ENCODE measurements at regions not wholly inside any gene's neighbourhood (a gene's known extent, or its start where the extent isn't known, plus 50 kb on each side); places are given as distances from the start of the nearest gene placed in this dataset.

- Histone ChIP-seq H3K4me3 (ENCODE audit: low read length) (no peak overlapping the region), H3K4me1 (ENCODE audit: control insufficient read depth, insufficient read depth, low read length) (no peaks in the 10 kb centered on the region), H3K9me3 (replicated peaks; ENCODE audit: low read length) (no peaks in the 10 kb centered on the region), H3K9ac (ENCODE audit: low read depth, low read length) (no peak overlapping the region), H3K4me2 (ENCODE audit: low read length) (no peak overlapping the region), H3K36me3 (ENCODE audit: insufficient read depth, low read length) (no peaks in the 10 kb centered on the region), H3K27me3 (ENCODE audit: control insufficient read depth, insufficient read depth, low read length) (peaks cover 50% of the 10 kb centered on the region)
Measured at GRCh38 chr12:132439333-132439904, 50.5 kb upstream of the FBRSL1 start.

DNA sequence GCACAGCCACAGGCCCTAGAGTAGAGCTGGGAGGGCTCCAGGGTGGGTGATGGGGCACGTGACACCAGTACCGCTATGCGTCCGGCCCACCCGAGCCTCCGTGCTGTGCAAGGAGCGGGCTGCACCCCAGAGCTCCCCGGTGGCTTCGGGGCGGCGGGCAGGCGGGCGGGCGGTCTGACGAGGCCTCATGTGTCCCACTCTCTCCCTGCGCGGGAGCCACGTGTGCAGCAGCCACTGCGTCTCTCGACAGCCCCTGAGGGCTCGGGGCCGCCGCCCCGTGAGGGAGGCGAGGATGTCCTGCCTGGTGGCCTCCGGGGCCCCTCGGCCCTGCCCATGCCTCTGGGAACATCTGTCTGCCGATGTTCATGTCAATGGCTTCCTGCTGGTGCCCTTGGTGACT, 51.2 kb upstream of the FBRSL1 start:
- Histone ChIP-seq H3K9me3 (replicated peaks; ENCODE audit: low read length) (no peaks in the 10 kb centered on the region), H3K4me2 (ENCODE audit: low read length) (no peak overlapping the region), H3K27me3 (ENCODE audit: control insufficient read depth, insufficient read depth, low read length) (peaks cover 50% of the 10 kb centered on the region), H3K4me1 (ENCODE audit: control insufficient read depth, insufficient read depth, low read length) (no peaks in the 10 kb centered on the region), H3K4me3 (ENCODE audit: low read length) (no peak overlapping the region), H3K36me3 (ENCODE audit: insufficient read depth, low read length) (no peaks in the 10 kb centered on the region), H3K9ac (ENCODE audit: low read depth, low read length) (no peak overlapping the region)

DNA sequence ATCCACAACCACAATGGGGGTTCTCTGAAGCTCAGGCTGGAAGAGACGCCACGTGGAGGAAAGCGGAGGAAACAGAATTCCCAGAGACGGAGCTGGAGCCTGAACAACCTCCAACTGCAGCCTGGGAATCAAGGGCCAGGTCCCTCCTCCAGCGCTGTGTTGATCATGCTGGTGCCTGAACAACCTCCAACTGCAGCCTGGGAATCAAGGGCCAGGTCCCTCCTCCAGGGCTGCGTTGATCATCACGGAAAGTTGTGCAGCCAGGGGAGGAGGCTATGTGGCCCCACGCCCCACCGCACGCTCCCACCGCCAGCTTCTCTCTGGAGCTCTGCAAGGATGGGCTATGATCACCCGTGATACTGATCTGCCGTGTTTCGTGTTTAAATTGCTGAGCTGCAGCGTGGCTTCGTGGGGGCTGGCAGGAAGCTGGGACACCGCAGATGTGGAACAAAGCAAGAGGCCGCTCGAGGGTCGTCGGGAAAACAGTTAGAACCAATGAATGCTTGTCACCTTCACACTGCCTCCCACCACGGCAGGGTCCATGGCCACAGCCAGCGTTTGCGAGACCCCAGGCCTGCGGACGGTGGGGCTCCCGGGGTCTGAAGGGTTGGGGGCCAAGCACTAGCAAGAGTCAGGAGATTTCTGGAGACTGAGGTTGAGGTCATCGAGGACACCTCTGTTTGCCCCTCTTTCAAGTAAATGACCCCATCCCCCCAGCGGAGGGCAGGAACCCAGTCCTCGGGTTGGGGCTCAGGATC, 51.8 kb upstream of the FBRSL1 start:
- H3K27me3 ChIP-seq (ENCODE audit: control insufficient read depth, insufficient read depth, low read length): peaks cover 51% of the 10 kb centered on the region
- no peak overlapping the region for H3K4me3 ChIP-seq (ENCODE audit: low read length)
- no peak overlapping the region for H3K4me2 ChIP-seq (ENCODE audit: low read length)
- no peaks in the 10 kb centered on the region for H3K36me3 ChIP-seq (ENCODE audit: insufficient read depth, low read length)
- H3K9ac ChIP-seq (ENCODE audit: low read depth, low read length): no peak overlapping the region
- H3K4me1 ChIP-seq (ENCODE audit: control insufficient read depth, insufficient read depth, low read length): no peaks in the 10 kb centered on the region
- no peaks in the 10 kb centered on the region for H3K9me3 ChIP-seq (replicated peaks; ENCODE audit: low read length)

DNA sequence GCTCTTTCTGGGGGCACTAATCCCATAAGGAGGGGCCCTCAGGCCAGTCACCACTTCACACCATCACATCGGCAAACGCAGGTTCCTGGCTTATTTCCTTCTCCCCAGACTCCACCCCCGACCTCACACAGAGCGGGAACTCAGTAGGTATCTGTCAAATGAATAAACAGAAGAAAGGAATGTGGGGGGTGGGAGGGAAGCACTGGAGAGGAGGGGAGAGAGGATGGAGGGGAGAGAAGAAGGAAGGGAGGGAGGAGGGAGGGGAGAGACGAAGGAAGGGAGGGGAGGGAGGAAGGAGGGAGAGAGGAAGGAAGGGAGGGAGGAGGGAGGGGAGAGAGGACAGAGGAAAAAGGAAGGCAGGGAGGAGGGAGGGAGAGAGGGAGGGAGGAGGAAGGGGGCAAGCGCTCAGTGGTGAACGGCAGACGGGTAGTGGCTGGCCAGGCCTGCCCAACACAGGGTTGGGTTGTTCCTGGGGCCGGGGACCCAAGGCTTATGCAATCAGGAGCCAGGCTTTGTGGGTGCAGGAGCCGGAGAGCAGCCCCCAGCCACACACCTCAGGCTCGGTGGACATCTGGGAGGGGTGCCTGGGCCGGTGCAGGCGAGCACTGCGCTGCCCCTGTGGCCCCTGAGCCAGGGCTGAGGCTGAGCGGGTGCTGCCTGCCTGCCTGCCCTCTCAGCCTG, 52.6 kb upstream of the FBRSL1 start:
- Histone ChIP-seq H3K27me3 (ENCODE audit: control insufficient read depth, insufficient read depth, low read length) (peaks cover 58% of the 10 kb centered on the region), H3K4me1 (ENCODE audit: control insufficient read depth, insufficient read depth, low read length) (no peaks in the 10 kb centered on the region), H3K4me2 (ENCODE audit: low read length) (no peak overlapping the region), H3K9me3 (replicated peaks; ENCODE audit: low read length) (no peaks in the 10 kb centered on the region), H3K4me3 (ENCODE audit: low read length) (no peak overlapping the region), H3K36me3 (ENCODE audit: insufficient read depth, low read length) (no peaks in the 10 kb centered on the region), H3K9ac (ENCODE audit: low read depth, low read length) (no peak overlapping the region)

DNA sequence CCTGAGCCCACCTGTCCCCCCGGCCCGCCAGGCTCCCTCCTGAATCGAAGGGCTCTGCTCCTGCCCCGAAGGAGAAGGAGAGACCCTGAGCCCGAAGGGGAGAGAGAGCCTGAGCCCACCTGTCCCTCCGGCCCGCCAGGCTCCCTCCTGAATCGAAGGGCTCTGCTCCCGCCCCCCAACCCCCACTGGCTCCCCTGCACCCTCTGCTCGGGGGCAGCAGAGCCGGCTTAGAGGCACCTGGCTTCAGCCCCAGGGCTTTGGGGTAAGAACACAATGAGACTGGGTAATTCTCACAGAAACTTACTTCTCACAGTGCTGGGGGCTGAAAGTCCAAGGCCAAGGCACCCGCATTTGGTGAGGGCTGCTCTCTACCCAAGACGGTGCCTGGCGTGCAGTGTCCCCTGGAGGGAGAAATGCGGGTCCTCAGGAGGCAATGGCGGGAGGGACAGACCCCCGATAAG, 53.1 kb upstream of the FBRSL1 start:
- H3K4me3 ChIP-seq (ENCODE audit: low read length): no peak overlapping the region
- peaks cover 60% of the 10 kb centered on the region for H3K27me3 ChIP-seq (ENCODE audit: control insufficient read depth, insufficient read depth, low read length)
- H3K4me1 ChIP-seq (ENCODE audit: control insufficient read depth, insufficient read depth, low read length): no peaks in the 10 kb centered on the region

DNA sequence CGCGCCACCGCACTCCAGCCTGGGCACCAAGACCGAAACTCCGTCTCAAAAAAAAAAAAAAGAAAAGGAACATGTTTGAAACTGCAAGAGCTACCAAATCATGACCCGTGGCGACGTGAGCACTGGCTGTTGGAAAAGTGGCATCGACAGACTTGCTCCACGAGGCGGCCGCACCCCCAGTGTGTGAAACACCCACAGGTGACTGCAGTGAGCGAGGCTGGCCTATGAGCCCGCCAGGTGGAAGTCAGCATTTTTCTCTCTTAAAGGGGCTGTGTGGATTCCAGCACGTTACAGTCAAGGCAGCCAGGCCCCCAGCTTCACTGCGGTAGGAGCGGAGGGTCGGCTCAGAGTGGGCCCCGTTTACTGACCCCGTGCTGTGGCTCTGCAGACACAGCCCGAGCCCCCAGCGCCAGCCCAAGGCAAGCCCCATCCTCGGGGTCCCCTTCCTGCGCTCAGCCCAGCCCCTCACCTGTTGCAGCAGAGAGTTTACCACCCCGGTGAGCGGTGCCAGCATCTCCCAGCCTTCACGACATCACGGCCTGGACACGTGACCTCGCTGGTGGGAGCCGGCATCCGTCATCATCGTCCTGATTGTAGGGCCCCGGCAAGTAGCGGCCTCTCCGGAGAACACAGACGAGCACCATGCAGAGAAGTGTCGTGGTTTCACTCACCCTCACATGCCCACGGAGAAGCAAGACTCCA, 54.3 kb upstream of the FBRSL1 start:
- Histone ChIP-seq H3K4me3 (ENCODE audit: low read length) (no peak overlapping the region), H3K36me3 (ENCODE audit: insufficient read depth, low read length) (no peaks in the 10 kb centered on the region), H3K27me3 (ENCODE audit: control insufficient read depth, insufficient read depth, low read length) (peaks cover 60% of the 10 kb centered on the region), H3K9ac (ENCODE audit: low read depth, low read length) (no peak overlapping the region), H3K4me2 (ENCODE audit: low read length) (no peak overlapping the region), H3K4me1 (ENCODE audit: control insufficient read depth, insufficient read depth, low read length) (no peaks in the 10 kb centered on the region), H3K9me3 (replicated peaks; ENCODE audit: low read length) (no peaks in the 10 kb centered on the region)

More for the DNA sequence above, 53.1 kb upstream of the FBRSL1 start:
- no peaks in the 10 kb centered on the region for H3K36me3 ChIP-seq (ENCODE audit: insufficient read depth, low read length)
- no peak overlapping the region for H3K9ac ChIP-seq (ENCODE audit: low read depth, low read length)
- H3K9me3 ChIP-seq (replicated peaks; ENCODE audit: low read length): no peaks in the 10 kb centered on the region
- no peak overlapping the region for H3K4me2 ChIP-seq (ENCODE audit: low read length)

DNA sequence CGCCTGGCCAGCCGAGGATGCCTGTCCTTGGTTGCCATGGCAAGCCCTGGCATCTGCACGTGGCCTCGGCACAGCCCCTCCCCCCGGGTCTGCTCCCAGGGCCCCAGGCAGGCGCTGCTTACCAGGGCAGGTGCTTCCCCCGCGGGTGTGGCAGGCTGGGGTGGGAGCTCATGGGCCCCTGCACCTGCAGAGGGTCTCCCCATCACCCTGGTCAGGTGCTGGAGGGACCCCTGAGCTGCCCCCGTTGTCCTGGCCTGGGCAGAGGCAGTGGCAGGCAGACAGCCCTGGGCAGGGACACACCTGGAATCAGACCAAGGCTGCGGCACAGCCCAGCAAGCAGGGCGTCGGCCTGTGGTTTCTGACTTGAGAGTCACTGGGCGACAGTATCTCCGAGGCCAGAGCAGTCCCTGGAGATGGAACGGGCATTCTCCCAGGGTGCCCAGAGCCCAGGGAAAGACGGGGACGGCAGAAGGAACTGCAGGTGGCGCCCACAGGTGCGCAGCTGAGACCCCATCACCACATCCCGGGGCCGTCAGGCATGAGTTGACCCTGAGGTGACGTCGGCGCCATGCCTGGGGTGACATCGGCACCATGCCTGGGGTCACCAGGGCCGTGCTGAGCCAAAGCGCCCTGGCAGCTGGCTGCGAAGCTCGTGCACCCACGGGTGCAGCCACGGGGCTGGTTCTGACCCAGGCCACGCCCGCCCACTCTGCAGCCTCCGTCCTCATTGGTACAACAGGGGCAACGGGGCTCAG, 56.1 kb upstream of the FBRSL1 start:
- Histone ChIP-seq H3K27me3 (ENCODE audit: control insufficient read depth, insufficient read depth, low read length) (peaks cover 72% of the 10 kb centered on the region), H3K36me3 (ENCODE audit: insufficient read depth, low read length) (no peaks in the 10 kb centered on the region), H3K4me1 (ENCODE audit: control insufficient read depth, insufficient read depth, low read length) (no peaks in the 10 kb centered on the region), H3K4me2 (ENCODE audit: low read length) (no peak overlapping the region), H3K9me3 (replicated peaks; ENCODE audit: low read length) (no peaks in the 10 kb centered on the region), H3K4me3 (ENCODE audit: low read length) (no peak overlapping the region), H3K9ac (ENCODE audit: low read depth, low read length) (no peak overlapping the region)

DNA sequence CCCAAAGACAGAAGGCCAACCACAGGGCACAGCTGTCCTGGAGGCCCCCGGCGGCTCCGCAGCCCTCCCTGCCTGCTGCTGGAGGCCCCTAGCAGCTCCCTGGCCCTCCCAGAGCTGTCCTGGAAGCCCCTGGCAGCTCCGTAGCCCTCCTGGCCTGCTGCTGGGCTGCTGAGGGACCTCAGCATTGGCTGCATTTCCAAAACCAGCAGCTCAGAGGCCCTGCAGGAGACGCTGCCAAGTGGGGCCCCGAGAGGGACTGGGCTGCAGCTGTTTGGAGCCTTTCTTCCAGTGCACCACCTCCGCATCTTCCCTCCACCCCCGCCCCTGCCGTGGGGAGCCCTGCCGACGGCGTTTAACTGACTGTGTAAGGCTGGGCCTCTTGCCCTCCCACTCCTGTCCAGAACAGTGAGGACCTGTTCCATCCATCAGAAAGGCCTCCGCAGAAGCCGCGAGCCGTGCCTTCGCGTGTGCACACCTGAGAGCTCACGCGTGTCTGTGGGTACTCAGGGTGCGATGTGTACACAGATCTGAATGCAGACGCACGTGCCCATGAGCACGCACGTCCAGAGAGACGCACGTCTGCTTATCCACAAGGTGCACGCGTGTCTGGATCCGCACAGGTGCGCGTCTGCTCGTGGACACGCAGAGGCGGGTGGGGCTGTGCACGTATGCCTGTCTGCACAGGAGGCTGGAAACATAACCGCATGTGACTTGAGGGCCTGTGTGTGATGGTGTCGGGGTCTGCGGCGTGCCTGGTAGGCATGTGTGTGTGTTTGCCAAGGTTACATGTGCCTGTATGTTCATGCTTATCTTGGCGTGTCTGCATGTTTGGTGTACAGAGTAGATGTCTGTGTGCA, 57.0 kb upstream of the FBRSL1 start:
- Histone ChIP-seq H3K4me3 (ENCODE audit: low read length) (no peak overlapping the region), H3K27me3 (ENCODE audit: control insufficient read depth, insufficient read depth, low read length) (peaks cover 72% of the 10 kb centered on the region), H3K4me1 (ENCODE audit: control insufficient read depth, insufficient read depth, low read length) (no peaks in the 10 kb centered on the region)

GRCh38 chr12:132432126-132432705, 57.7 kb upstream of the FBRSL1 start:
- H3K4me1 ChIP-seq (ENCODE audit: control insufficient read depth, insufficient read depth, low read length): no peaks in the 10 kb centered on the region
- peaks cover 74% of the 10 kb centered on the region for H3K27me3 ChIP-seq (ENCODE audit: control insufficient read depth, insufficient read depth, low read length)
- no peak overlapping the region for H3K9ac ChIP-seq (ENCODE audit: low read depth, low read length)
- H3K4me2 ChIP-seq (ENCODE audit: low read length): no peak overlapping the region
- H3K9me3 ChIP-seq (replicated peaks; ENCODE audit: low read length): no peaks in the 10 kb centered on the region
- H3K4me3 ChIP-seq (ENCODE audit: low read length): no peak overlapping the region
- no peaks in the 10 kb centered on the region for H3K36me3 ChIP-seq (ENCODE audit: insufficient read depth, low read length)

More for the DNA sequence above, 57.0 kb upstream of the FBRSL1 start:
- Histone ChIP-seq H3K9me3 (replicated peaks; ENCODE audit: low read length) (no peaks in the 10 kb centered on the region), H3K4me2 (ENCODE audit: low read length) (no peak overlapping the region), H3K36me3 (ENCODE audit: insufficient read depth, low read length) (no peaks in the 10 kb centered on the region), H3K9ac (ENCODE audit: low read depth, low read length) (no peak overlapping the region)
